ENCODE measurements at regions not wholly inside any gene's neighbourhood (a gene's known extent, or its start where the extent isn't known, plus 50 kb on each side); places are given as distances from the start of the nearest gene placed in this dataset.

DNA sequence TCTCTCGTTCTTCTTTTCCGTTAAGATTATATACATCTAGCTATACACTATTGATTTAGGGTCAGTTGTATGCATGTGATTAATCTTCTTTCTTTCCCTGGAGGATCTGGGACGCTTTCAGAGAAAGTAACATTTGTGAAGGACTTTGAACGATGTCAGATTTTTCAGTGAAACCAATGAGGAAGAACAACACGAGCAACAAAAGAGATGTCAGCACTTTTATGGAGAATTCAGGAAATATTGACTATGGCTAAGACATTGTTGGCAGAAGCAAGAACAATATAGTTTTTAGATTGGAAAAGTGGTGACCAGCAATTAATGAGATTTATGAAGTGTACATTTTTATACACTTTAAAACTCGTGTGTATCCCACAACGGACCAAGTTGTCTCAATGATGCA is 355.5 kb downstream of the TGFB2 start:
- ChIA-PET CTCF (ENCODE audit: partially characterized antibody) (no interaction called here), POLR2A (ENCODE audit: partially characterized antibody) (no interaction called here)
- Histone ChIP-seq H3K27ac (ENCODE audit: low read depth, low read length) (no peak overlapping the region), H4K8ac (ENCODE audit: extremely low read depth, insufficient read depth, low read length) (no peak overlapping the region), H2AK5ac (ENCODE audit: low read depth, low read length) (no peak overlapping the region), H3K4me2 (ENCODE audit: insufficient read depth in 1 of 2, low read depth in 2 of 2, low read length in 2 of 2) (no peak overlapping the region), H2BK15ac (ENCODE audit: low read length) (no peak overlapping the region), H2BK120ac (replicated peaks; ENCODE audit: low read depth, low read length) (no peak overlapping the region), H2BK20ac (ENCODE audit: low read length) (no peak overlapping the region), H3K4ac (replicated peaks; ENCODE audit: insufficient read length, low read depth, low read length) (no peak overlapping the region), H4K20me1 (replicated peaks in 1 of 2; ENCODE audit: control insufficient read depth in 1 of 2, insufficient read depth in 2 of 2, low read length in 2 of 2) (no peaks in the 10 kb centered on the region), H3K27me3 (replicated peaks in 1 of 4; ENCODE audit: control insufficient read depth in 3 of 4, extremely low read depth in 1 of 4, insufficient read depth in 3 of 4, low read length in 3 of 4) (no peaks in the 10 kb centered on the region), H2BK12ac (ENCODE audit: low read depth, low read length) (no peak overlapping the region), H2BK5ac (ENCODE audit: low read depth, low read length) (no peak overlapping the region), H3K36me3 (ENCODE audit: control insufficient read depth in 2 of 4, insufficient read depth in 4 of 4, low read length in 3 of 4) (no peaks in the 10 kb centered on the region), H3K23me2 (ENCODE audit: low read depth, low read length) (no peaks in the 10 kb centered on the region), H2AFZ (ENCODE audit: low read length) (no peak overlapping the region), H3K9ac (replicated peaks in 1 of 4; ENCODE audit: extremely low read depth in 1 of 4, low read depth in 3 of 4, low read length in 3 of 4) (no peak overlapping the region), H3K4me3 (ENCODE audit: extremely low read depth in 1 of 4, insufficient read depth in 2 of 4, low read depth in 3 of 4, low read length in 4 of 4) (no peak overlapping the region), H3K9me3 (ENCODE audit: insufficient read depth in 2 of 2, low read depth in 1 of 2, low read length in 1 of 2) (no peaks in the 10 kb centered on the region), H3K23ac (ENCODE audit: insufficient read length) (no peak overlapping the region), H4K5ac (ENCODE audit: insufficient read length, low read depth, low read length) (no peak overlapping the region), H3K18ac (ENCODE audit: extremely low read depth, low read length) (no peak overlapping the region), H3K14ac (ENCODE audit: insufficient read length) (no peak overlapping the region), H3K79me1 (ENCODE audit: low read depth, low read length) (no peaks in the 10 kb centered on the region), H4K91ac (replicated peaks; ENCODE audit: insufficient read length, low read length) (no peak overlapping the region), H3K79me2 (ENCODE audit: control insufficient read depth in 1 of 2, insufficient read depth in 2 of 2, low read length in 2 of 2) (no peaks in the 10 kb centered on the region), H3K4me1 (replicated peaks in 1 of 4; ENCODE audit: control insufficient read depth in 3 of 4, insufficient read depth in 4 of 4, low read length in 3 of 4) (no peaks in the 10 kb centered on the region), H3K56ac (replicated peaks; ENCODE audit: insufficient read length, low read depth, low read length) (no peak overlapping the region)
- TF ChIP-seq TEAD4 (IDR thresholded peaks at IDR 0.05; ENCODE audit: low read depth, low read length) (no peak), SIRT6 (IDR thresholded peaks at IDR 0.05; ENCODE audit: low read length) (no peak), SRF (IDR thresholded peaks at IDR 0.05; ENCODE audit: low read depth, low read length) (no peak), SP4 (IDR thresholded peaks at IDR 0.05; ENCODE audit: low read length) (no peak), GTF2F1 (IDR thresholded peaks at IDR 0.05; ENCODE audit: borderline replicate concordance, low read depth, low read length) (no peak), RNF2 (IDR thresholded peaks at IDR 0.05; ENCODE audit: borderline replicate concordance, low read depth, low read length, missing control alignments, poor library complexity, severe bottlenecking) (no peak), POU5F1 (IDR thresholded peaks at IDR 0.05; ENCODE audit: low read depth, low read length) (no peak), PHF8 (conservative IDR thresholded peaks at IDR 0.05; ENCODE audit: low read depth, low read length) (no peak), EZH2 (IDR thresholded peaks at IDR 0.05; ENCODE audit: low read depth, low read length, severe bottlenecking) (no peak), KDM4A (IDR thresholded peaks at IDR 0.05; ENCODE audit: low read depth, low read length, severe bottlenecking) (no peak), RXRA (IDR thresholded peaks at IDR 0.05; ENCODE audit: insufficient read depth, low read depth, low read length) (no peak), HDAC2 (IDR thresholded peaks at IDR 0.05; ENCODE audit: borderline replicate concordance in 1 of 2, low read depth in 2 of 2, low read length in 2 of 2) (no peak), RBBP5 (IDR thresholded peaks at IDR 0.05; ENCODE audit: borderline replicate concordance, low read depth, low read length) (no peak)
- DNase-seq (ENCODE audit: low read depth in 1 of 2, low spot score in 2 of 2) = no peak
- no peak for FAIRE-seq
- WGBS, 2 experiments (ENCODE audit: extremely low coverage in 1 of 2, insufficient coverage in 1 of 2, insufficient read length in 1 of 2, insufficient replicate concordance in 2 of 2, low coverage in 1 of 2, low lambda C conversion rate in 2 of 2, missing lambda C conversion rate in 1 of 2) = 88% methylated on average over 7 of the region's 7 CpGs; no CpG with 5 or more reads in 1 of the 2 experiments
